ENCODE measurements at regions not wholly inside any gene's neighbourhood (a gene's known extent, or its start where the extent isn't known, plus 50 kb on each side); places are given as distances from the start of the nearest gene placed in this dataset.

- CTCF ChIA-PET = no interaction called here
- no peaks in the 10 kb centered on the region for H3K9me3 Mint-ChIP-seq
- no peak for DNase-seq
- no peaks in the 10 kb centered on the region for H3K36me3 Mint-ChIP-seq (ENCODE audit: low read depth)
- H3K27ac Mint-ChIP-seq = no peak overlapping the region
- H3K4me3 Mint-ChIP-seq = no peak overlapping the region
- POLR2A ChIA-PET = no interaction called here
- H3K4me1 Mint-ChIP-seq = no peaks in the 10 kb centered on the region
- no peaks in the 10 kb centered on the region for H3K27me3 Mint-ChIP-seq
- no peak for ATAC-seq (ENCODE audit: low read depth)
- TF ChIP-seq, protein P1, sequence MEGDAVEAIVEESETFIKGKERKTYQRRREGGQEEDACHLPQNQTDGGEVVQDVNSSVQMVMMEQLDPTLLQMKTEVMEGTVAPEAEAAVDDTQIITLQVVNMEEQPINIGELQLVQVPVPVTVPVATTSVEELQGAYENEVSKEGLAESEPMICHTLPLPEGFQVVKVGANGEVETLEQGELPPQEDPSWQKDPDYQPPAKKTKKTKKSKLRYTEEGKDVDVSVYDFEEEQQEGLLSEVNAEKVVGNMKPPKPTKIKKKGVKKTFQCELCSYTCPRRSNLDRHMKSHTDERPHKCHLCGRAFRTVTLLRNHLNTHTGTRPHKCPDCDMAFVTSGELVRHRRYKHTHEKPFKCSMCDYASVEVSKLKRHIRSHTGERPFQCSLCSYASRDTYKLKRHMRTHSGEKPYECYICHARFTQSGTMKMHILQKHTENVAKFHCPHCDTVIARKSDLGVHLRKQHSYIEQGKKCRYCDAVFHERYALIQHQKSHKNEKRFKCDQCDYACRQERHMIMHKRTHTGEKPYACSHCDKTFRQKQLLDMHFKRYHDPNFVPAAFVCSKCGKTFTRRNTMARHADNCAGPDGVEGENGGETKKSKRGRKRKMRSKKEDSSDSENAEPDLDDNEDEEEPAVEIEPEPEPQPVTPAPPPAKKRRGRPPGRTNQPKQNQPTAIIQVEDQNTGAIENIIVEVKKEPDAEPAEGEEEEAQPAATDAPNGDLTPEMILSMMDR (IDR thresholded peaks at IDR 0.05) = no peak
- intact Hi-C loops (cut with micrococcal nuclease) = no loop called here
Measured at GRCh38 chr18:73201940-73202339, 334.2 kb upstream of the NETO1 start.

DNA sequence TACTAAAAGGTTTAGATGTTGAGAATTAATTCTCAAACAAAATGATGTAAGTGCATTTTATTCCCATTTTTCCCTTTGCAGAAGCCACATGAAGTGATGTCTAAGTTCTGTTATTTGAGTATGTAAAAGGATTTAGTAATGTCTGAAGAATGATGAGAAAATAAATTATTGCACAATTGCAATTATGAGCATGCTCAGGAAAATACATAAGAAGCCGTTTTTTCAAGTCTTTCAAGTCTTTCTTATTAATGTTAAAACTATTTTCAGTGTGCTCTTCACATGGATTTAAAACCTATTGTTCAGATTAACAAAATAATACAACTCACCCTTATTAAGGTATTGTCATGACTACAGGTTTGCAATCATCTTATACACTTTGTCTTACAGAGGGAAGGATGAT is 331.4 kb upstream of the NETO1 start:
- intact Hi-C loops (cut with micrococcal nuclease) = no loop called here
- DNase-seq = no peak

DNA sequence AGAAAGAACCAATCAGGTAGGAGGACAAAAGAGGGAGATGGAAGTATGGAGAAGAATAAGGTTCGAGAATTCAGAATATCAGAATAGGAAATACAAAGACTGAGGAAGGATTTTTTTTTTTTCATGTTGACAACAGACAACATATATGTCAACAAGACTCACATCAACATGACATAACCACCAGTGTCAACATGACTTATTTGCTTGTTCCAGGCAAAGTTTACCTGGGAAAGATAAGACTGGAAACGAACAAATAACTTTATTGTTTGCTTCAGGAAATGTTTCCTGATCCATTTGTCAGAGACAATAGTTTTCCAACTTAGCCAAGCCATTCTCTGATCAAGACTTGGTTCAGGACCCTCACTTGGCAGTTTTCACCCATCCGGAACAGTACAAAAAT is 321.9 kb upstream of the NETO1 start:
- ATAC-seq (ENCODE audit: low read depth) (no peak), DNase-seq (no peak)
- no peaks in the 10 kb centered on the region for H3K36me3 Mint-ChIP-seq (ENCODE audit: low read depth)
- TF ChIP-seq, protein P1 (IDR thresholded peaks at IDR 0.05) = no peak
- no peak overlapping the region for H3K4me3 Mint-ChIP-seq
- H3K27me3 Mint-ChIP-seq = no peaks in the 10 kb centered on the region
- POLR2A ChIA-PET = no interaction called here
- no peaks in the 10 kb centered on the region for H3K4me1 Mint-ChIP-seq
- CTCF ChIA-PET = no interaction called here
- no peaks in the 10 kb centered on the region for H3K9me3 Mint-ChIP-seq
- H3K27ac Mint-ChIP-seq = no peak overlapping the region
- intact Hi-C loops (cut with micrococcal nuclease) = no loop called here

More for the DNA sequence above, 331.4 kb upstream of the NETO1 start:
- Mint-ChIP-seq H3K4me1 (no peaks in the 10 kb centered on the region), H3K27me3 (no peaks in the 10 kb centered on the region), H3K36me3 (ENCODE audit: low read depth) (no peaks in the 10 kb centered on the region), H3K27ac (no peak overlapping the region), H3K4me3 (no peak overlapping the region), H3K9me3 (no peaks in the 10 kb centered on the region)
- TF ChIP-seq, protein P1 (IDR thresholded peaks at IDR 0.05) = no peak
- CTCF ChIA-PET = no interaction called here
- ATAC-seq (ENCODE audit: low read depth) = no peak
- POLR2A ChIA-PET = no interaction called here

DNA sequence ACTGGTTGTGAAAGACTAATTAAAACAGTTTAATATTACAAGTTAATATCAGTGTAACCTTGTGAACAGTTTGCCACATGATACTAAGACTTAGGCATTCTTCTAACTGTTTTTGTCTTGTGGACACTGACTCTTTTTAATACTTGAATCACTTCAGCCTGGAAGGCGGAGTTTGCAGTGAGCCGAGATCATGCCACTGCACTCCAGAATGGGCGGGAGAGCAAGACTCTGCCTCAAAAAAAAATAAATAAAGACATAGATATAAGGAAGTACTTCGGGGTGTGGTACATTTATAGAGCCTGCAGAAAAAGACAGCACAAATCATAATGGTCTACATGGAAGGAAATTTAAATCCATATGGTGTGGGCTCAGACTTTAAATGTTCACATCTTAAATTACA is 300.4 kb upstream of the NETO1 start:
- POLR2A ChIA-PET = no interaction called here
- no peaks in the 10 kb centered on the region for H3K36me3 Mint-ChIP-seq (ENCODE audit: low read depth)
- no peak for DNase-seq
- CTCF ChIA-PET = no interaction called here
- no peak overlapping the region for H3K4me3 Mint-ChIP-seq
- no peak for ATAC-seq (ENCODE audit: low read depth)
- TF ChIP-seq, protein P1 (IDR thresholded peaks at IDR 0.05) = no peak
- H3K27me3 Mint-ChIP-seq = no peaks in the 10 kb centered on the region
- H3K27ac Mint-ChIP-seq = no peak overlapping the region
- intact Hi-C loops (cut with micrococcal nuclease) = no loop called here
- no peaks in the 10 kb centered on the region for H3K4me1 Mint-ChIP-seq
- no peaks in the 10 kb centered on the region for H3K9me3 Mint-ChIP-seq

DNA sequence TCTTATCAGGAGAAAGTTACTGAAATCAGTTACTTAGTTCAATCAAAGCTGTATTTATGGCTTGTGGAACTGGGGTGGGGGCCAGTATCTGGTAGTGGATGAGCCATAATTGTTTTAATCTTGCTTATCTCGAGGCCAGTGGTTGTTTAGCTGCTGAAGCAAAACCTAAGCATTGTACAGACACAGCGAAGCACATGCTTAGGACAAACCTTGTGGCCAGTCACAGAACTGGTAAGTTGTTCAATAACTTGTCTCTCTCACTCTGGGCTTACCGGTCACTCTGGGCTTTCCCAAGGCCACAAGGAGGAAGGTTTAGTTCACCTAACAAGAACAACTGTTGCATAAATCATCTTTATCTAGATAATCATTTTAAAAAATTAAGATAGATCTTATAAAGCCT is 296.6 kb upstream of the NETO1 start:
- ChIA-PET CTCF (no interaction called here), POLR2A (no interaction called here)
- intact Hi-C loops (cut with micrococcal nuclease) = no loop called here

More for the DNA sequence above, 296.6 kb upstream of the NETO1 start:
- no peaks in the 10 kb centered on the region for H3K36me3 Mint-ChIP-seq (ENCODE audit: low read depth)
- ATAC-seq (ENCODE audit: low read depth) (no peak), DNase-seq (no peak)
- H3K4me3 Mint-ChIP-seq = no peak overlapping the region
- H3K27ac Mint-ChIP-seq = no peak overlapping the region
- TF ChIP-seq, protein P1 (IDR thresholded peaks at IDR 0.05) = no peak
- H3K4me1 Mint-ChIP-seq = no peaks in the 10 kb centered on the region
- H3K27me3 Mint-ChIP-seq = peaks cover 1% of the 10 kb centered on the region
- no peaks in the 10 kb centered on the region for H3K9me3 Mint-ChIP-seq
